ENCODE measurements at regions not wholly inside any gene's neighbourhood (a gene's known extent, or its start where the extent isn't known, plus 50 kb on each side); places are given as distances from the start of the nearest gene placed in this dataset.
A peak's percentile ranks its signal among the peaks of the same experiment; 100 is the strongest.

DNA sequence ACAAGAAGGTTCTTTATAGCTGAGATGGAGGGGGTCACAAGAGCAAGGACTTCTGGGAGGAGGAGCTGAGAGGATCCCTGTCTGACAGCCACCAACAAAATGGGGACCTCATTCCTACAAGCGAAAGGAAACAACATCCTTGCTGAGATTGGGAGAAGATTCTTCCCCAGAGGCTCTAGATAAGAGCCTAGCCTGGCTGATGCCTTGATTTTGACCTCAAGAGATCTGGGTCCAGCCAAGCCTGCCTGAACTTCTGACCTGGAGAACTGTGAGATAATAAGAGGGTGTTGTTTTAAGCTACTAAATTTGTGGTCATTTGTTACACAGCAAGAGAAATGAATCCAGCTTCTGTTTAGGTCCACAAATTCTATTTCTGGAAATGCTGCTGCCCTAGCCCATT, 75.4 kb upstream of the SLC4A11 start:
- Histone ChIP-seq H3K9me3 (ENCODE audit: low read depth) (no peaks in the 10 kb centered on the region), H3K36me3 (replicated peaks; ENCODE audit: insufficient read depth, low read depth) (no peaks in the 10 kb centered on the region), H3K27me3 (no peaks in the 10 kb centered on the region), H4K20me1 (ENCODE audit: insufficient read depth, poor library complexity, severe bottlenecking) (no peaks in the 10 kb centered on the region), H3K79me2 (no peaks in the 10 kb centered on the region), H2AFZ (no peak overlapping the region), H3K9me2 (replicated peaks; ENCODE audit: insufficient read depth) (no peaks in the 10 kb centered on the region), H3K27ac (no peak overlapping the region), H3K4me1 (ENCODE audit: insufficient read depth) (no peaks in the 10 kb centered on the region), H3K4me3 (no peak overlapping the region), H3K4me2 (no peak overlapping the region)
- TF ChIP-seq EZH2phosphoT487 (IDR thresholded peaks at IDR 0.05; ENCODE audit: low read depth, severe bottlenecking, unreplicated experiment) (no peak), EZH2 (IDR thresholded peaks at IDR 0.05; ENCODE audit: borderline replicate concordance) (no peak)
- TF ChIP-seq, protein P1, sequence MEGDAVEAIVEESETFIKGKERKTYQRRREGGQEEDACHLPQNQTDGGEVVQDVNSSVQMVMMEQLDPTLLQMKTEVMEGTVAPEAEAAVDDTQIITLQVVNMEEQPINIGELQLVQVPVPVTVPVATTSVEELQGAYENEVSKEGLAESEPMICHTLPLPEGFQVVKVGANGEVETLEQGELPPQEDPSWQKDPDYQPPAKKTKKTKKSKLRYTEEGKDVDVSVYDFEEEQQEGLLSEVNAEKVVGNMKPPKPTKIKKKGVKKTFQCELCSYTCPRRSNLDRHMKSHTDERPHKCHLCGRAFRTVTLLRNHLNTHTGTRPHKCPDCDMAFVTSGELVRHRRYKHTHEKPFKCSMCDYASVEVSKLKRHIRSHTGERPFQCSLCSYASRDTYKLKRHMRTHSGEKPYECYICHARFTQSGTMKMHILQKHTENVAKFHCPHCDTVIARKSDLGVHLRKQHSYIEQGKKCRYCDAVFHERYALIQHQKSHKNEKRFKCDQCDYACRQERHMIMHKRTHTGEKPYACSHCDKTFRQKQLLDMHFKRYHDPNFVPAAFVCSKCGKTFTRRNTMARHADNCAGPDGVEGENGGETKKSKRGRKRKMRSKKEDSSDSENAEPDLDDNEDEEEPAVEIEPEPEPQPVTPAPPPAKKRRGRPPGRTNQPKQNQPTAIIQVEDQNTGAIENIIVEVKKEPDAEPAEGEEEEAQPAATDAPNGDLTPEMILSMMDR (IDR thresholded peaks at IDR 0.05; ENCODE audit: poor library complexity) = no peak
- 80% methylated on average over 1 of the region's 1 CpG for WGBS (ENCODE audit: low lambda C conversion rate, missing lambda C conversion rate)
- no peak for DNase-seq (ENCODE audit: low spot score)

DNA sequence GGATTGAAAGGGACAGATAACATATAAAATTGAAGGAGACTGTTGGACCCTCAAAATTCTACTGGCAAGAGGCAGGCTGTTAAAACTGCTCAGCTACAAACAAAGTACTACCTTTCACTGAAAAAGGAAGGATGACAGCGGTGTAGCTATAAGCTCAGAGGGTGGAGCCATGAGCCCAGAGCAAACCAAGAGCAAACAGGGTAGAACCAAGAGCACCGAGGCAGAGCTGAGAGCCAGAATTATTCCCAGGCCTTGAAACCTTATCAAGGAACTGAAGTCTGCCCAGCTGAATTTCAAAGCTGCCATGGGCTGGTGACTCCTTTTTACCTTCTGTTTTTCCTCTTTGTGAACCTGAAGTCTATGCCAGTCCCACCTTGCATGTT, 74.7 kb upstream of the SLC4A11 start:
- H3K79me2 ChIP-seq = no peaks in the 10 kb centered on the region
- H3K4me3 ChIP-seq = no peak overlapping the region
- no peaks in the 10 kb centered on the region for H3K9me2 ChIP-seq (replicated peaks; ENCODE audit: insufficient read depth)
- whole genome bisulfite sequencing (ENCODE audit: low lambda C conversion rate, missing lambda C conversion rate) = 65% methylated on average over 2 of the region's 2 CpGs
- no peak for DNase-seq (ENCODE audit: low spot score)
- H3K27ac ChIP-seq = peak overlapping the region; percentile 23
- H3K27me3 ChIP-seq = no peaks in the 10 kb centered on the region
- H4K20me1 ChIP-seq (ENCODE audit: insufficient read depth, poor library complexity, severe bottlenecking) = no peaks in the 10 kb centered on the region
- TF ChIP-seq EZH2 (IDR thresholded peaks at IDR 0.05; ENCODE audit: borderline replicate concordance) = no peak
- TF ChIP-seq EZH2phosphoT487 (IDR thresholded peaks at IDR 0.05; ENCODE audit: low read depth, severe bottlenecking, unreplicated experiment) = no peak
- TF ChIP-seq, protein P1 (IDR thresholded peaks at IDR 0.05; ENCODE audit: poor library complexity) = no peak
- H3K4me1 ChIP-seq (ENCODE audit: insufficient read depth) = no peaks in the 10 kb centered on the region
- H3K36me3 ChIP-seq (replicated peaks; ENCODE audit: insufficient read depth, low read depth) = no peaks in the 10 kb centered on the region
- H3K4me2 ChIP-seq = no peak overlapping the region
- no peak overlapping the region for H2AFZ ChIP-seq
- no peaks in the 10 kb centered on the region for H3K9me3 ChIP-seq (ENCODE audit: low read depth)

DNA sequence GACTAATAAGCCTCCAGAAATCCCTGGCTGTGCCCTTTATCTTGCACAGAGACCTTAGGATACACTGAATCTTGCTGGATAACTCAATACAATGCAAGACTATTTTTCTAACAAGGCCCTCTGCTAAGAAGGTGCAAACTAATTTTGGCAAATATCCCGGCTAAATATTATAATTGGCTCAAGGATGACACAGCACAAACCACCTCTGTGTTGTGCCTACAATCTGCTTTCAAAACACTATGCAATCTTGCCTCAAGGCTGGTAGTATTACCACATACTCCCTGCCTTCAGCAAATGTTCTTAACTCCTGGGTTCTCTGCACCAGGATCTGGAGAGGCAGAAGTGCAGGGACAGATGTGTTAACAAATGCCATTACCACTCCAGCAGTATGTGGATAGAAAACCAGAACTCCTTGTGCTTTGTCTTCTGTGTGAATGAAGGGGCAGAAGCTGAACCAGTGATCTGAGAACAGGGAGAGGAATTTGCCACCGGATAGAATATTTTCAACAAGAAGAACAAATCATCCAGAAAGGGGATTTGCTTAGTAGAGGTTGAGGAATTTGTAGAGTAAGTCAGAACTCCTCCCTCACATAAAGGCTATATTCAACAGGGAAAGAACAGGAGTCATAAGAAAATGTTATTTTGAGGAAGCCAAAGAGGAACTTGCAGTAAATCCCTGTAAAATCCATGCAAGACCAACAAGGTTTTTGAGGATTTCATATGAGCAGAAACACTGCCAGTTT, 74.1 kb upstream of the SLC4A11 start:
- no peak for TF ChIP-seq EZH2phosphoT487 (IDR thresholded peaks at IDR 0.05; ENCODE audit: low read depth, severe bottlenecking, unreplicated experiment)
- no peak for TF ChIP-seq EZH2 (IDR thresholded peaks at IDR 0.05; ENCODE audit: borderline replicate concordance)
- TF ChIP-seq, protein P1 (IDR thresholded peaks at IDR 0.05; ENCODE audit: poor library complexity) = no peak
- no peaks in the 10 kb centered on the region for H3K36me3 ChIP-seq (replicated peaks; ENCODE audit: insufficient read depth, low read depth)
- H3K4me1 ChIP-seq (ENCODE audit: insufficient read depth) = no peaks in the 10 kb centered on the region
- WGBS (ENCODE audit: low lambda C conversion rate, missing lambda C conversion rate) = 74% methylated on average over 2 of the region's 2 CpGs
- no peaks in the 10 kb centered on the region for H3K79me2 ChIP-seq
- H4K20me1 ChIP-seq (ENCODE audit: insufficient read depth, poor library complexity, severe bottlenecking) = no peaks in the 10 kb centered on the region
- H3K9me2 ChIP-seq (replicated peaks; ENCODE audit: insufficient read depth) = no peaks in the 10 kb centered on the region
- H2AFZ ChIP-seq = no peak overlapping the region
- no peaks in the 10 kb centered on the region for H3K9me3 ChIP-seq (ENCODE audit: low read depth)
- peak; percentile 23 for DNase-seq (ENCODE audit: low spot score)
- H3K4me3 ChIP-seq = no peak overlapping the region
- peak overlapping the region; percentile 28 for H3K27ac ChIP-seq
- no peak overlapping the region for H3K4me2 ChIP-seq
- H3K27me3 ChIP-seq = no peaks in the 10 kb centered on the region
